GM12892 (cell line): ENCODE measurements at regions not wholly inside any gene's neighbourhood (a gene's known extent, or its start where the extent isn't known, plus 50 kb on each side); places are given as distances from the start of the nearest gene placed in this dataset.
"Not testable (repeated sequence)": the region's sequence is repeated elsewhere in the genome, so short reads cannot be mapped to it uniquely, and the experiment has no call there.

Experiments used
- POLR2A ChIP-seq: IDR thresholded peaks from 2 replicates; pipeline ENCODE4 v1.6.1; 2011; ENCODE audit warnings: low read depth, low read length, control low read depth
- POLR2AphosphoS5 ChIP-seq: IDR thresholded peaks from 2 replicates; pipeline ENCODE4 v1.6.1; 2011; ENCODE audit warnings: low read depth, low read length, control low read depth

DNA sequence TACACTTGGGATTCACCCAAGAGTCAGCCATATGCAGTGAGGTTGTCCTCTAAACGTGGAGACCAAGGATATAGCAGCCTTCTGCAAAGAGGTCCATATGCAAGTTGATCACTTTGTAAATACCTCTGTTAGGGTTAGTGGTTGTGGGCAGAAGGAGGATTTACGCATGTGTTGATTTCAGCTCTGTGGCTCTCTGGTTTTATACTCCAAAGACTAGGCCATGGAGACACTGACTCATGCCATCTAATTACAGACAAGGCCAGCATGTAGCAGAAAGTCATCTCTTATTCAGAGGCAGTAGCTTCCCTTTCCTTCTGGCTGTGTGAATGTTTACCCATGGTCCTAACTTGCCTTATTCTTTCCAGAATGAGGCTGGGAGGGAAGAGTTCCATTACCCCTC is 140.9 kb upstream of the GOLGA6L4 start:
- not testable (repeated sequence) for TF ChIP-seq POLR2A, POLR2AphosphoS5
